ENCODE measurements at regions not wholly inside any gene's neighbourhood (a gene's known extent, or its start where the extent isn't known, plus 50 kb on each side); places are given as distances from the start of the nearest gene placed in this dataset.
A peak's percentile ranks its signal among the peaks of the same experiment; 100 is the strongest.

GRCh38 chr5:60403343-60404006 is 296.5 kb downstream of the DEPDC1B start (continued):
- TF ChIP-seq HNF4G (IDR thresholded peaks at IDR 0.05; ENCODE audit: borderline replicate concordance, low read depth, low read length), result peak; percentile 69
- no peak for TF ChIP-seq HNF4G (CRISPR knock-in tag; IDR thresholded peaks at IDR 0.05; ENCODE audit: borderline replicate concordance, low read depth)
- no peak for TF ChIP-seq ZNF687 (CRISPR knock-in tag; IDR thresholded peaks at IDR 0.05)
- TF ChIP-seq ZNF7 (CRISPR knock-in tag; IDR thresholded peaks at IDR 0.05), result no peak
- TF ChIP-seq TARDBP (CRISPR knock-in tag; IDR thresholded peaks at IDR 0.05), result peak; percentile 65; the same call in 1 of the 2 replicates
- TF ChIP-seq IRF2 (CRISPR knock-in tag; IDR thresholded peaks at IDR 0.05), result 0 out of 2 replicates have a peak, but pooled peaks have one; percentile 32
- peak; percentile 53; the same call in 1 of the 2 replicates for TF ChIP-seq HDAC2 (CRISPR knock-in tag; IDR thresholded peaks at IDR 0.05)
- no peak for TF ChIP-seq ZNF253 (CRISPR knock-in tag; IDR thresholded peaks at IDR 0.05; ENCODE audit: borderline replicate concordance)
- TF ChIP-seq ZNF576 (CRISPR knock-in tag; IDR thresholded peaks at IDR 0.05), result no peak
- no peak for TF ChIP-seq NFIB (CRISPR knock-in tag; IDR thresholded peaks at IDR 0.05; ENCODE audit: borderline replicate concordance)
- 0 out of 2 replicates have a peak, but pooled peaks have one; percentile 38 for TF ChIP-seq FOXJ3 (CRISPR knock-in tag; IDR thresholded peaks at IDR 0.05; ENCODE audit: borderline replicate concordance)
- no peak for TF ChIP-seq HOXA5 (CRISPR knock-in tag; IDR thresholded peaks at IDR 0.05)
- TF ChIP-seq TAF15 (IDR thresholded peaks at IDR 0.05; ENCODE audit: low read depth, low read length, poor library complexity, severe bottlenecking), result no peak
- no peak for TF ChIP-seq FOXP1 (IDR thresholded peaks at IDR 0.05)
- TF ChIP-seq FOXP1 (CRISPR knock-in tag; IDR thresholded peaks at IDR 0.05), result peak; percentile 35; the same call in 1 of the 2 replicates
- no peak for TF ChIP-seq PAWR (CRISPR knock-in tag; IDR thresholded peaks at IDR 0.05; ENCODE audit: borderline replicate concordance)
- no peak for TF ChIP-seq SOX6 (IDR thresholded peaks at IDR 0.05)
- TF ChIP-seq SOX6 (CRISPR knock-in tag; IDR thresholded peaks at IDR 0.05), result peak; percentile 83
- no peak for TF ChIP-seq SNAPC5 (CRISPR knock-in tag; IDR thresholded peaks at IDR 0.05; ENCODE audit: borderline replicate concordance)
- no peak for TF ChIP-seq HDAC1 (CRISPR knock-in tag; IDR thresholded peaks at IDR 0.05)
- TF ChIP-seq ARNTL (CRISPR knock-in tag; IDR thresholded peaks at IDR 0.05), result peak; percentile 38; the same call in 1 of the 2 replicates
- TF ChIP-seq SALL1 (CRISPR knock-in tag; IDR thresholded peaks at IDR 0.05), result peak; percentile 18; the same call in 1 of the 2 replicates
- TF ChIP-seq ZNF644 (CRISPR knock-in tag; IDR thresholded peaks at IDR 0.05; ENCODE audit: low read depth), result peak; percentile 52; the same call in 1 of the 2 replicates
- no peak for TF ChIP-seq SRSF1 (optimal IDR thresholded peaks at IDR 0.05; ENCODE audit: low read depth, low read length)
- no peak for TF ChIP-seq ZBTB3 (CRISPR knock-in tag; IDR thresholded peaks at IDR 0.05; ENCODE audit: borderline replicate concordance, low read depth)
